ENCODE measurements at regions not wholly inside any gene's neighbourhood (a gene's known extent, or its start where the extent isn't known, plus 50 kb on each side); places are given as distances from the start of the nearest gene placed in this dataset.

- TF ChIP-seq YY1 (IDR thresholded peaks at IDR 0.05; ENCODE audit: insufficient read depth, insufficient read length) (no peak), ZNF274 (IDR thresholded peaks at IDR 0.05; ENCODE audit: low read depth, low read length) (no peak)
These were observed 636.1 kb downstream of the ARAP2 start for GRCh38 chr4:35608205-35608604.

All from NT2/D1 (cell line).